GM12801 (cell line): ENCODE measurements at regions not wholly inside any gene's neighbourhood (a gene's known extent, or its start where the extent isn't known, plus 50 kb on each side); places are given as distances from the start of the nearest gene placed in this dataset.

Source experiments
- CTCF ChIP-seq: IDR thresholded peaks from one replicate; pipeline ENCODE4 v1.5.1; 2011; ENCODE audit warnings: control low read depth; ENCODE audit not compliant: insufficient read length; ENCODE audit errors: extremely low read depth

DNA sequence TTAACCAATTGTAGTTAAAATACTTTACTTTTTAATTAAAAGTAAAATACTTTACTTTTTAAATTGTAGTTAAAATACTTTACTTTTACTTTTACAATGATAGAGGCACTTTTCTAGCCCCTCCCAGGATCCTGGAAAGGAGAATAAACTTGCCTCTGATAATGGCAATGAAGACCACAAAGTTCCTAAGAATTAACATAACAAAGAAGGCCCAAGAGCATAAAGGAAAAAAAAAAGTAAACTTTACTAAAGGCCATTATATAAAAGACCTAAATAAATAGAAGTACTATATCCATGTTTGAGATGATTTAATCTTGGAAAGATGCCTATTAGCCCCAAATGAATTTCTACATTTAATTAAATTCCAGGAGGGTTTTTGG is 129.1 kb upstream of the THY1 start:
- no peak for TF ChIP-seq CTCF

DNA sequence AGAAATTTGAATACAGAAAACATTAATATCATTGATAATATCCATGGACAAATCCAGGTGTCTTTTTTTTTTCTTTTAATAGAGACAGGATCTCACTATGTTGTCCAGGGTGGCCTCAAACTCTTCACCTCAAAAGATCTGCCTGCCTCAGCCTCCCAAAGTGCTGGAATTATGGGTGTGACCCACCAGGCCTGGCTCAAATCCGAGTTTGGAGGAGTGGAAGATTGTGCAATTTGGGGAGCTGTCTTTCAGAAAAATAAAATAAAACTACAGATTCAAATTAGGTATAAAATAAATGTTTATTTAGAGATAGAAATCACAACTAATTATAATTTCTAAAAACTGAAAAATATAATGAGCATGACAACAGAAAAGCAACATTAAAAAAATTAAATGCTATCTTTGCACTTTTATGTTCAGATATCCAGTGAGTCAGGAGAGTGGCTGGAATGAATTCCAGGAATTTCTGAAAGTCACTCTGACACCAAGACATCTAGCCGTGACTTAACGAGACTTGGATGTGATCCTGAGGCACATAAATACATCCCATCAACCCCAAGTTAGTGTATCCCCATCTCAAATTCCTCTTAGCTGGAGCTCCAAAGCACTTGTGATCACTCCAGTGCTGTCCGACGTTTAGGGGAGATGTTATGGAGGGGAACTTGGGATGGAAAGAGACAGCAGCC is 128.6 kb upstream of the THY1 start:
- no peak for TF ChIP-seq CTCF

DNA sequence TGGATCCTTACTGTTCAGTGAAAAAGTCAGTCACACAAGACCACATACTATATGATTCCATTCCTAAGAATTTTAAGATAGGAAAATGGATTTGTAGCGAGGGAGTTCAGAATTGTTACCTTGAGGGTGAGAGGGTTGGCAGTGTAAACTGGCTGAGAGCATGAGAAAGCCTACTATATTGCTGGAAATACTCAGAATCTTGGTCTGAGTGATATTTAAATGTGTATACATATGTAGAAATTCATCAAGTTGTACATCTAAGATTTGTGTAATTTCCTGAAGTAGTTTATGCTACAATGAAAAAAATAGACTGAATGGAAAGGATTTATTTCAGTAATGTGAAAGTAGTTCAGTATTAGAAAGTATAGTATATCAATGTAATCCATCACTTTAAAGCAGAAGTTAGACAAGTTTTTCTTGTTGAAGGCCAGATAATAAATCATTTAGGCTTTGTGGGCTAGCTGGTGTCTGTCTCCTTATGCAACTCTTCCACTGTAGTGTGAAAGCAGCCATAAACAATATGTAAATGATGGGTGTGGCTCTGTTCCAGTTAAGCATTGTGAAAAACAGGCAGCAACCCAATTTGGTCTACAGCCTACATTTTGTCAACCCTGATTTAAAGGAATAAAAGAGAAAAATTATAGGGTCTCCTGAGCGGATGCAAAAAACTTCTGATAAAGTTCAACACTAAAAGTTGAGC is 127.2 kb upstream of the THY1 start:
- no peak for TF ChIP-seq CTCF

- no peak for TF ChIP-seq CTCF
Observed at GRCh38 chr11:119547511-119547910, 124.5 kb upstream of the THY1 start.

DNA sequence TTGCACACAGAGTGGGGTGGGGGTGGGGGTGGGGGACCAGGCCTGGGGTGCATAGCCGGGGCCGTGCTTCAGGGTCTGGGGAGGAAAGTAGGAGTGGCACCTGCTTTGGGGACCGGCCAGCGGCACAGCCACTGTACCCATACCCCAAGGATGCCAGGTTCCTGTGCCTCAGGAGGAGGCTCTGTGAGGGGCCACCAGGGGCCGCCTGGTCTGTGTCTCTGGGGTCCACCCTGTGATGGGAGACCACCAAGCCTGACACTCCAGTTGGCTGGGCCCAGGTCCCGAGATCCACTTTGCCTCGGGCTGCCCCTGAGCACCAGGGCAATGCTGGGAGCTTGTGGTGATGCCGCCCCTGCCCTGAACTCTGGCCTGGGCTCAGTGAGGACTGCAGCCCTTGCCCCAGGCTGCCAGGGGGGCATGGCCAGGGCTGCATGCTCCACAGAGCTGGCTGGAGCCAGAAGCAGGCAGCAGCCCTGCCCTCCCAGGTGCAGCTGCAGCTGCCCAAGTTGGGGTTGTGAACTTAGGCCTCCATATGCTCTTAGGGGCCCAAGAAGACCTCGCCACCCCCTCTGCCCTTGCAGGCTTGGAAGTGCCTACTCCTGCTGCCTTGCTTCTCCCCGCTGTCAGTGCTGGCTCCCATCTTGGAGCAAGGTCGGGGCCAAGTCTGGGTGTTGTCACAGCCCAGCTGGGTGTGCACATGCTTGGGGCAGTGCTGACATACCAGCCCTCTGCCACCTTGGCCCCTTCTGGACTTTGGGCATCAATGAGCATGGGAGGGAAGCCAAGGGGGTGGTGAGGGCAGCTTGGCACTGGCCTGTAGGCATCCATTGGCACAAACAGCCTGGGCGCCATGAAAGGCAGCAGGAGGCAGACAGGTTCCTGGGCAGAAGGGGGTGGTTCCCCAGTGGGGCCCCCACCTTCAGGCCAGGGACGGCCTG is 123.3 kb upstream of the THY1 start:
- TF ChIP-seq CTCF: no peak

- TF ChIP-seq CTCF: no peak
Observed at GRCh38 chr11:119540370-119541125, 117.6 kb upstream of the THY1 start.
